GM19351 (cell line): ENCODE measurements at regions not wholly inside any gene's neighbourhood (a gene's known extent, or its start where the extent isn't known, plus 50 kb on each side); places are given as distances from the start of the nearest gene placed in this dataset.

ENCODE experiments used
- ATAC-seq: cut with Tn5 transposase; IDR thresholded peaks from one replicate; pipeline ENCODE4 v1.9.1; 2021; ENCODE audit warnings: mild to moderate bottlenecking, moderate library complexity; ENCODE audit not compliant: unreplicated experiment

- no peak for ATAC-seq
These were observed 416.3 kb downstream of the GPATCH2 start for GRCh38 chr1:217214551-217214950.

- ATAC-seq: peak; percentile 60
These were observed 419.4 kb downstream of the GPATCH2 start for GRCh38 chr1:217211486-217211885.

- no peak for ATAC-seq
These were observed 425.3 kb downstream of the GPATCH2 start for GRCh38 chr1:217205578-217205977.

GRCh38 chr1:217196616-217197015, 434.3 kb downstream of the GPATCH2 start:
- ATAC-seq: no peak

GRCh38 chr1:217193151-217193550, 437.7 kb downstream of the GPATCH2 start:
- ATAC-seq: no peak

- ATAC-seq: no peak
These were observed 439.4 kb downstream of the GPATCH2 start for GRCh38 chr1:217191441-217191840.

GRCh38 chr1:217190359-217190758, 440.5 kb downstream of the GPATCH2 start:
- no peak for ATAC-seq

GRCh38 chr1:217189362-217189761, 441.5 kb downstream of the GPATCH2 start:
- ATAC-seq: no peak

GRCh38 chr1:217188280-217189237, 442.3 kb downstream of the GPATCH2 start:
- ATAC-seq: no peak

- no peak for ATAC-seq
These were observed 444.2 kb downstream of the GPATCH2 start for GRCh38 chr1:217186664-217187063.

- no peak for ATAC-seq
These were observed 446.0 kb downstream of the GPATCH2 start for GRCh38 chr1:217184854-217185253.

- ATAC-seq: no peak
These were observed 447.9 kb downstream of the GPATCH2 start for GRCh38 chr1:217182992-217183391.

GRCh38 chr1:217181756-217182155, 449.1 kb downstream of the GPATCH2 start:
- no peak for ATAC-seq

GRCh38 chr1:217181176-217181746, 449.6 kb downstream of the GPATCH2 start:
- ATAC-seq: no peak

GRCh38 chr1:217180443-217180842, 450.4 kb downstream of the GPATCH2 start:
- no peak for ATAC-seq

GRCh38 chr1:217164403-217164802, 441.2 kb upstream of the ESRRG start:
- no peak for ATAC-seq

GRCh38 chr1:217153361-217153760, 430.1 kb upstream of the ESRRG start:
- ATAC-seq: no peak

- ATAC-seq: no peak
These were observed 427.1 kb upstream of the ESRRG start for GRCh38 chr1:217150366-217150765.

GRCh38 chr1:217149791-217150190, 426.6 kb upstream of the ESRRG start:
- no peak for ATAC-seq

- no peak for ATAC-seq
These were observed 418.5 kb upstream of the ESRRG start for GRCh38 chr1:217141711-217142110.

GRCh38 chr1:217140041-217140901, 417.0 kb upstream of the ESRRG start:
- no peak for ATAC-seq
